GM21723 (cell line): ENCODE measurements at regions not wholly inside any gene's neighbourhood (a gene's known extent, or its start where the extent isn't known, plus 50 kb on each side); places are given as distances from the start of the nearest gene placed in this dataset.
"Not testable (repeated sequence)": the region's sequence is repeated elsewhere in the genome, so short reads cannot be mapped to it uniquely, and the experiment has no call there.

ENCODE experiments used
- ATAC-seq: cut with Tn5 transposase; IDR thresholded peaks from one replicate; pipeline ENCODE4 v1.9.1; 2021; ENCODE audit warnings: mild to moderate bottlenecking, moderate library complexity; ENCODE audit not compliant: unreplicated experiment

DNA sequence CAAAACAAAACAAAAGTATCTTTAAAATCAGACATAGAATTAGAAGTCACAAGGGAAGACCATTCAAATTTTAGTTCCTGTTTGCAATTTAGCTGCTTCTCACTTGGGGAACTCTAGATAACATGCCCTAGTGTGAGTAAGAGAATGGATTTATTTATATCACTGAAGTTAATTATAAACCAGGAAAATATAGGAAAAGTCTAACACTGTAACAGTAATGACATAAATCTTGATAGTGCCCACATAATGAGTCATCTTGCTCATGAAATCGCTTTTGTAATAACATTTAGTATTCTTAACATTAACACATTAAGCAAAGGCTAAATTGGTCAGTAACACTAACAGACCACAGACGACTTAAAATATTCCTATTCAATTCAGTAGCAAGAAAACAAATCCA is 710.7 kb downstream of the STPG2 start:
- no peak for ATAC-seq

GRCh38 chr4:97437998-97438705 is 705.1 kb downstream of the STPG2 start:
- ATAC-seq = not testable (repeated sequence)

- ATAC-seq = no peak
These were observed 690.1 kb downstream of the STPG2 start for GRCh38 chr4:97453186-97453585.

GRCh38 chr4:97457253-97457652 is 686.0 kb downstream of the STPG2 start:
- no peak for ATAC-seq

GRCh38 chr4:97468272-97468671 is 675.0 kb downstream of the STPG2 start:
- no peak for ATAC-seq

DNA sequence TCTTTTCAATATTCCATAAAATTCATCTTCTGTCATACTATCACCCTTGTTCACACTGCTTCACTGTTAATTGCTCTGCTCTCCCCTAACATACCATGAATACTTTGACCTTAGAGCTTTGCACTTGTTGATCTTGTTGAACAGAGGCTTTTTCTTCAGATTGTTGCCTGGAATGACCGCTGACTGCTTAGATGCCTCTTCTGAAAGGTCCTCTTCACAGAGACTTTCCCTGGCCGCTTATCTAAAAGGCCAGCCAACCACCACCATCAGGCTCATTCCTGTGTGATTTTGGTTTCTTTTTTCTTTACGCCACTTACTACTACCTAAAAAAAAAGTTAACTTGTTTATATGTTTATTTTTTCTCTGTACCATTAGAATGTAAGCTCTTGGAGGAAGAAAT is 667.7 kb downstream of the STPG2 start:
- no peak for ATAC-seq

DNA sequence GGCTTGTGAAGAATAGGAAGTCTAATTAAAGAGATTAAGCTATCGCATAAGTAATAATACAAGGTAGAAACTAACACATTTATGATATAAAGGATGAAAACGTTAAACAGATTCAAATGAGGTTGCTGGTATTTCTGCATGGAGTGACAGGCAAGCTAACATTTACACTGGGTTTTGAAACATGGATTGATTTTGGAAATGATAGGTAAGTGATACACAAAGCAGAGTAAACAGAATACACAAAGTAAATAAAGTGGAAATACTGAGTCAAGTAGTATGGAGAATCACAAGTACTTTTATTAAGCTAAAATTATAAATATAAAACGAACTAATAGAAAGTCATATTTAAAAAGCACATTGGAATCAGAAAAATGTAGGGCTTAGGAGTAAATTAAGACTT is 665.3 kb downstream of the STPG2 start:
- ATAC-seq = no peak

DNA sequence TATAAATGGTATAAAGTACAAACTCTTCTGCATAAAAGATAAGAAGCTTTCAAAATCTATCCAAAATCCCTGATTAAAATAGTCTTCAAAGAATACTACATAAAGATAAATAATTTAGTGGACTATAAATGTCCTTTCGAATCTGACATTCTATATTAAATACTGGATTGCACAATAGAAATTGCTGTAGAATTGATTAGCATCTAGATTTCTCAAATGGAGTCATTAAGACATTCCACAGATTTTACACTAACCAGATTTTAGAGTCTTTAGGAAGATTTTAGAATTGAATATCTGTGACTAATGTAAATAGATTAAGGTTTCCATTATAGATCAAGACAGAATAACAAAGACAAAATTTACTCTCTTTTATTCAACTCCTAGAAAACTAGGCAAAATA is 663.9 kb downstream of the STPG2 start:
- no peak for ATAC-seq

DNA sequence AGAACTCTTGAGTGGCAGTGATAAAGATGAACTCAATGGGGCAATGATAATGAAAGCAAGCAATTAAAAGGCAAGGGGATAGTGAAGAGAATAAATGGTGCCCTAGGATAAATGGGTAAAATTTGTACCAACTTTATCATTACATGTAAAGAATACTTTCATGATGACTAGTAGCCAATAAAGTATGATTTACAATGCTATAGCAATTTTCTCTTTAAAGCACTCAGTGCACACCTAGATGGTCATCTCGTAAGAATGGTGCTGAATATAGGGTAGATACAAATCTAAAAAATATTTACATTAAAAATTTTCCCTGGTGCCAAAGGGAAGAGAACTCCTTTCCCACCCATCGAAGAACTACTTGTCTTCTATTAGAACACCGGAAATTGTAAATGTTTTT is 651.4 kb downstream of the STPG2 start:
- ATAC-seq = no peak

GRCh38 chr4:97493815-97494518 is 649.3 kb downstream of the STPG2 start:
- no peak for ATAC-seq

- ATAC-seq = no peak
These were observed 646.9 kb downstream of the STPG2 start for GRCh38 chr4:97496298-97496873.

DNA sequence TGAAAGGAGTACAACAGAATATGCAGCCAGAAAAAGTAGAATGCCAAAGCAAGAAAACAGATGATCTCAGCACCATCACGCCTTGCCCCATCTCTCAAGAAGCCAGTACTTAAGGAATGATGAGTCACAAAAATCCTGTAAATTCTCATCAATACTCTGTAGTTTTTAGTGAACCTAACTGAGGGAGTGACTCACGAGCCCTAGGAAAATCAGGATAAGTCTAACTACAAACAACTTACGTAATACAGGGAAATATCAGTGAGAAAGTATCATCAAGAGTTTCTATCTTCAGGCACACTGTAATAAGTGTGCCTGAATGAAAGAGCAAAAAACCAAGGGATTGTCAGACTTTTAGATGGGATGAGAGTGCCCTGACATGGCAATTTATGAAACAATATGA is 644.4 kb downstream of the STPG2 start:
- no peak for ATAC-seq

DNA sequence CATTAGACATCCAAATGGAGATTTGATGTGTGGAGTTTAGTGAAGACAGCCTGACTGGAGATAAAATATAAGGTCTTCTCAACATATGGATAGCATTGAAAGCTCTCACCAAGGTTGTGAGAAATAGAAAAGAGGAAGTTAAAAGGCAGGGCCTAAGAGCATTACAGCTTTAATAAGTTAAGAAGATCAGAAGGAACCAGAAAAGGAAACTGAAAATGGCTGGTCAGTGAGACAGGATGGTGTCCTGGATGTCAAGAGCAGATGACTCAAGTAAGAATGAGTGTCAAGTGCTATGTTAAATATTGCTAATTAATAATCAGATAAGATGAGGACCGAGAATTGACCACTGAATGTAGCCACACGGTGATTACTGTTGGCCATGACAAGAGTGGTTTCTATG is 642.9 kb downstream of the STPG2 start:
- ATAC-seq = peak; percentile 93

- ATAC-seq = no peak
These were observed 638.6 kb downstream of the STPG2 start for GRCh38 chr4:97504713-97505112.

GRCh38 chr4:97507587-97508245 is 635.6 kb downstream of the STPG2 start:
- ATAC-seq = no peak
